Limb (tissue), 2 donors: ENCODE measurements at regions not wholly inside any gene's neighbourhood (a gene's known extent, or its start where the extent isn't known, plus 50 kb on each side); places are given as distances from the start of the nearest gene placed in this dataset.

Experiments used
- DNase-seq, 2 donors: peaks; one replicate each; pipeline ENCODE4 v3.0.0-alpha.2; 2016; ENCODE audit errors: extremely low spot score in 2 of 2

GRCh38 chr2:217628061-217628460, 374.7 kb downstream of the TNS1 start:
- no peak for DNase-seq

- DNase-seq, result no peak
Observed at GRCh38 chr2:217626926-217627325, 375.9 kb downstream of the TNS1 start.

DNA sequence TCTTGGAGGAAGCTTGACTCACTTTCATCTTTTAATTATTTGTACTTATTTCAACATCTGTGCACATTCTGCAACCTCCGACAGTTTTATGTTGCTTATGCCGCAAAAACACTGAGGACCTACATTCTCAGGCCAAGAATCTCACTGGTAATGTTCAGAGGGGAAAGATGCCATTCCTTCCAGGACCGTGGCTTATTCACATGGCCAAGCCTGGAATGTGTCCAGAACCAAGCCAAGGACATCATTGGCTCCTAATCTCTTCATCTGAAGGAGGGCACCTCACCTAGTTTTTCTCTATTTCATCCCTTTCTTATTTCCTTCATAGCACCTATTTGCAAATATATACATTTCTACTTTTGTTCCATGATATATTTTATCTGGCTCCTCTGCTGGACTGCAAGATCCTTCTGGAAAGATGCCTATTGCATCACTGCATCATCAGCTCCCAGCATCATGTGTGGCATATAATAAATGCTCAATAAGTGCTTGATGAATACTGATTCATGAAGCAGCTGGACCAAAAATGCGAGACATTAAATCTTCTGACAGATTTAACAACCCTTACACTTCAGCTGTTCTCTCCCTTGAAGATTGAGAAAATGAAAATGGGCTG, 377.1 kb downstream of the TNS1 start:
- peak in 1 of 2 donors; percentile 73 for DNase-seq

GRCh38 chr2:217623281-217623912, 379.4 kb downstream of the TNS1 start:
- no peak for DNase-seq

GRCh38 chr2:217622205-217623060, 380.4 kb downstream of the TNS1 start:
- DNase-seq, result peak; percentile 74 to 84

- DNase-seq, result no peak
Observed at GRCh38 chr2:217621391-217621801, 381.4 kb downstream of the TNS1 start.

DNA sequence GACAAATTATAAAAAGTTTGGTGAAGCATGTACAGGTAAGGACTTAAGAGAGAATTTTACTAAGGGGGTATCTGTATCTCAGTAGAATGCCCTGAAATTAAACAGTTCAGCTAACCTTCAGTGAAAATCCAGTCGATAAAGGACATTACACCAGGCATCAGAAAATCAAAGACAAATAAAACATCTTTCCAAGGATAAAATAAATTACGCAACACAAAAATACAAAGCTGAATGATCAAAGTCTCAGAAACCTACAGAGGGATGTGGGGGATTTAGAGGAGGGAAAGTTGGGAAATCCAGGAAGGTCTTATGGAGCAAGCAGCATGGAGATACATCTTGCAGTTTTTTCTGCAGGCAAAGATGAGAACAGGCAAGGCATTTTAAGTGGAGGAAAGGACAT, 384.1 kb downstream of the TNS1 start:
- no peak for DNase-seq

GRCh38 chr2:217617616-217618022, 385.2 kb downstream of the TNS1 start:
- peak; percentile 58 to 64 for DNase-seq

DNA sequence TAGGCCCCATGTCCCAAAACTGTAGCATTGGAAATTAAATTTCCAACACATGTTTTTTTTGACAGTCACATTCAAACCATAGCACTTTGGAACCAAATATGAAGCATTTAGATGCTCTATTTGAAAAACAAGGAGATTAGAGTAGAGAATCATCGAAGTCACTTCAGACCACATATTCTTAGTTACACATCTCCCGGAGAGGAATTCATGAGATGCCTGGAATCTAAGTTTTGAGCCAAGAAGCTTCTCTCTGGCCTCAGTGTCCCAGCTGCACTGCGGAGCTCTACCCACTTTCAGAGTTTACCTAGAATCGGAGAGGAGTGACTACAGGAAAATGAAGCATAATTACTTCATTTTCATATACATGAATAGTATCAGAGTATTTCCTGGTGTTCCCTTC, 385.9 kb downstream of the TNS1 start:
- no peak for DNase-seq

DNA sequence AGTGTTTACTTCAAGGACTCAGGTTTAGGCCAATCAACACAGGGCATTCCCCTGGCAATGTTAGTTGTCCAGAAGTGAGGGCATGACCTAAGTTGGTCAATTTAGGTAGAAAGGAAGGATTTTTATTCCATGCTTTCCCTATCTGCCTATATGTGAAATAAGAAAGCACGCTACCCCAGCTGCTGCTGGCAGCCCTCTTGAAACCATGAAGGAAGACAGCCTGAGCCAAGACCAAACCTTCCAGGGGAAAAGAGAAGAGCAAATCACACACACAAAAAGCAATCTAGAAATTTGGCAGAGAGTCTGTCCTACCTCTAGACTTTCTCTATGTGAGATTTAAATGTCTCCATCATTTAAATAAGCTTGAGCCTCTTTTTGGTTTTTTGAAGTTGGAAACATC, 387.6 kb downstream of the TNS1 start:
- DNase-seq, result no peak

- no peak for DNase-seq
Observed at GRCh38 chr2:217614498-217614897, 388.3 kb downstream of the TNS1 start.

DNA sequence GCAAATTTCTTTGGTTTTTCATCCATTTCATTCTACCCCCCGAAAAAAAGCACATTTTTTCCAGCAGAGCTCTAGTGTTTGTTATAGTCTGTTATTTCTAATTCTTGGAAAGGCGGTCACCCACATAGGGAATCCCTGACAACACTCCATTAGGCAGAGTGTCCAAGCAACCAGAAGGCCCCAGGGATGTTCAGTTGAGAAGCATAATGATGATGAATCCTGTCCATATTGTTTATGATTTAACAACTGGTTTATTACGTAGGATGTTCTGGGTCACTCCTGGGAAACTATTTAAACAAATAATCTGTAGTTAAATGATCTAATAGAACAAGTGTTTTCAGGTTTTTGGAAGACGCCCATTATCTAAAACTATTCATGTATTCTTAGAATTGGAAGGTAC, 388.7 kb downstream of the TNS1 start:
- DNase-seq, result peak in 1 of 2 donors; percentile 71

GRCh38 chr2:217612920-217613319, 389.9 kb downstream of the TNS1 start:
- no peak for DNase-seq

DNA sequence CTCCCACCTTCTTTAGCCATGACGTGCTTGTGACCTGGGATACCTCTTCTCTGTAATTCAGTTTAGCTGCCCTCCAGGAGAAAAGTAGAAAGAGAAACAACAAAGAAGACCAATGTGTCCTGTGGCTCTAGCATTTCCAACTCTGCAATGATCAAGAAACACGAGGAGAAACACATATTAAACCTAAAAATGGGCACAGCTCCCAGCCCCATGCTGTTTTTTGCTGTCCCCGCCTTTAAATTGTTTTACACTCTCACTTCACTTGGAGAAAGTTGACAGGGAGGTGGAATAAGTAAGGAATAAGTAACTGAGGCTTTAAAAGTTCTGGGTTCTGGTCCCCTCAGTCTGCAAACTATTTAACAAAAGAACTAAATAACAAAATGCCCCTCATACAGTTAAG, 390.6 kb downstream of the TNS1 start:
- no peak for DNase-seq

DNA sequence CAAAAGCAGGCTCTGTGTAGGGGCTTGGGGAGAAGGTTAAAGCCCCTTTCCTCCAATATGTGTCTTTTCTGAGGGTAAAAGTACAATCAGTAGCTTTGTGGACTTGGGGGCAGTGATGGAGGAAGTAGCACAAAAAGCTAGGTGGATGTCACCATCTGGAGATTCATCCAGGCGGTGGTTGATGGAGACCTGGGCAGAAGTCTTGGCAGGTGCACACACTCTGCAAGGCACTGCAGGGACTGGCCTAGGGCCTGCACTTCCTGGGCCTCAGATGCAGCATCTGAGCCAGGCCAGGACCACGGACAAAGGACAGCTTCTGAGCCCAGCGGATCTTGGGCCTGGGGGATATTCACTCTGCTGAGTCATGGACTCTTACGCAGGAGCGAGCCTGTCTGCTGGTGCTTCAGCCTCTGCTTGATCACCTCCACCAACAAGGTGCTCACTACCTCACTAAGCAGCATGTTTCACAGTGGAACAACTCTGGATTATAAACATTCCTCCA, 391.1 kb downstream of the TNS1 start:
- DNase-seq, result no peak

DNA sequence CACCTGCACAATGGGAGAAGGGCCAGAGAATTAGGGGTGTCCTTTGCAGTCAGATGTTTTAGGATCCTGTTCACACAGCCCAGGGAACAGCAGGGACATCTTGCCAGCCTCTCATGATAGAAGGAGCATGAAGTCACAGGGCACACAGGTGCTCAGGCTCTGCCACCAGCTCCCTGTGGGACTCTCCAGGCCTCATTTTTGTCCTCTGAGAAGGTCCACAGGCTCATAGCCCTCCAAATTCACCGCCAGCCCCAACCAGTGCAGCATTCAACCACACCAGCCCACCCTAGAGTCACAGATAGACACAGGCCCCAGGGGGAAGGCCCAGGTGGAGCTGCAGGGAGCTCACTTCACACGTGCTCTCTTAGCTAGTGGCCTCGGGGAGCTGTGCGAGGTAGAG, 391.7 kb downstream of the TNS1 start:
- no peak for DNase-seq

DNA sequence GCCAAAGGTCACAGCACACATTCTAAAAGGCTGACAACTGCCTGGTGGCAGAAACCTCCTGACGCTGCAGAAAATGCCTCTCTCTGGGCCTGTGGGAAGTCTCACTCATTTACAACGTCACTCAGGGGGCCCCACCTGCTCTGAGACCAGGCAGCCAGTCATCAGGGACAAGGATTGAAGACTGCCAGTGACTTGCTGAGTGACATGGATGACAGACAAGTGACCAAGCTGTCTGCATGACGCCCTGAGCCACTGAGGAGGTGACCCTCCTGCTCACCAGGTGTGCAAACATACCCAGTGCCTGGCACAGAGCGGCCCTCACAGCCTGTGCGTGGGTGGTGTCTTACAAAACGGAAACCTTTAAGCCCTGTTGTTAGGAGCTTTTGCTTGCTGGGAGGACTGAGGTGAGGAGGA, 392.4 kb downstream of the TNS1 start:
- no peak for DNase-seq

GRCh38 chr2:217609952-217610351, 392.8 kb downstream of the TNS1 start:
- DNase-seq, result no peak

GRCh38 chr2:217606296-217606695, 396.5 kb downstream of the TNS1 start:
- no peak for DNase-seq

DNA sequence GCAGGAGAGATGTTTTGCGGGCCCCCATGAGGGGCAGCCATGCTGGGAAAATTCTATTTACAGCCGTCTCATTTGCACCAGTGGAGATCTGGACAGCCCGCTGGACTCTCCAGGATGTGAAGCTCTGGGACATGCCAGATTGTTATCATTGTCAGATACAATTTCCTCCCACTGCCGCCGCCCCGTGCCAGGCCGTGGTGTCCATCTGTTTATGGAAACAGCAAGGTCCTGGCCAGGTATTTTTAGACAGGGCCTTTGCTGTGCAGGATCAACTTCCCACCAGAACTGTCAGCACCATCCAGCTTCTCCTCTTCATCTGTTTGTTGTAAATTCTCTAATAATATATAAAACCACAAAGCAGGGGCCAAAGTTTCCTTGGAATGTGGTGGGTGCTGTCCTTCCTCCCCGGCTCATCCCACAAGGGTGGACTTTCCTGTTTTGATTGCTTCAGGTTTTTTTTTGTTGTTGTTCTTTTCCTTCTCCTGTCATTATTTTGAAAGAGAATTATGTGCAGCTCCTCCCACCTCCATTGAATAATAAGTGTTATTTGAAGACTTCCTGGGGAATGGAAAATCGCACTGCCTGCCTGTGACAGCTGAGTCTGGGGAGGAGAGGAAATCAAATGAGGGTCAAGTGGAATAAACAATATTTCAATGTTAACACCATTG, 398.1 kb downstream of the TNS1 start:
- no peak for DNase-seq

GRCh38 chr2:217601601-217602000, 401.2 kb downstream of the TNS1 start:
- DNase-seq, result no peak

GRCh38 chr2:217599906-217600305, 402.9 kb downstream of the TNS1 start:
- no peak for DNase-seq
